ENCODE measurements at regions not wholly inside any gene's neighbourhood (a gene's known extent, or its start where the extent isn't known, plus 50 kb on each side); places are given as distances from the start of the nearest gene placed in this dataset.

DNA sequence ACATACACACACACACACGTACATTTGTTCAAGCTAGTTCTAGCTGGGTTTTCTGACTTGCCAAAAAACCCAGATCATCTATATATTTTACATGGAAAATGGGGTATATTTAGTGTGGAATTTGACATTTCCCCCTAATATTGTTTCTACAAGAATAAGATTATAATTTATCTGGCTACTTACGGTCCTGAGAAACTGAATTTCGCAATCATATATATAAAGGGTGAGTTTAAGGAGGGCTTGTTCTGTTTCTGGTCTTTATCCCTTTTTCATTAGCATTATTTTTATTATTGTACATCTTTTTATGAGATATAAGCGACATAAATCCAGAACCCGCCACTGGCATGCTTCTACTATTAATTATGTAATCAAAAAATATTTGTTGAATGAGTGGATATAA lies 528.9 kb downstream of the TMX3 start:
- Histone ChIP-seq H4K20me1 (ENCODE audit: insufficient read depth, low read length, poor library complexity, severe bottlenecking) (no peaks in the 10 kb centered on the region), H3K36me3 (ENCODE audit: insufficient read depth, low read length) (no peaks in the 10 kb centered on the region), H3K27me3 (ENCODE audit: insufficient read depth, low read length, poor library complexity, severe bottlenecking) (no peaks in the 10 kb centered on the region), H3K4me3 (ENCODE audit: low read length, poor library complexity, severe bottlenecking) (no peak overlapping the region), H2AFZ (ENCODE audit: low read length) (no peak overlapping the region), H3K4me1 (ENCODE audit: insufficient read depth, low read length, poor library complexity, severe bottlenecking) (no peaks in the 10 kb centered on the region), H3F3A (ENCODE audit: low read depth) (no peaks in the 10 kb centered on the region), H3K9me2 (replicated peaks; ENCODE audit: low read depth, low read length) (no peaks in the 10 kb centered on the region), H3K9ac (ENCODE audit: low read depth, low read length, poor library complexity, severe bottlenecking) (no peak overlapping the region), H3K4me2 (ENCODE audit: low read depth, low read length, poor library complexity, severe bottlenecking) (no peak overlapping the region), H3K9me3 (ENCODE audit: insufficient read depth, low read depth, low read length) (no peaks in the 10 kb centered on the region), H3K79me2 (ENCODE audit: insufficient read depth, low read length) (no peaks in the 10 kb centered on the region)
- TF ChIP-seq, protein P1, sequence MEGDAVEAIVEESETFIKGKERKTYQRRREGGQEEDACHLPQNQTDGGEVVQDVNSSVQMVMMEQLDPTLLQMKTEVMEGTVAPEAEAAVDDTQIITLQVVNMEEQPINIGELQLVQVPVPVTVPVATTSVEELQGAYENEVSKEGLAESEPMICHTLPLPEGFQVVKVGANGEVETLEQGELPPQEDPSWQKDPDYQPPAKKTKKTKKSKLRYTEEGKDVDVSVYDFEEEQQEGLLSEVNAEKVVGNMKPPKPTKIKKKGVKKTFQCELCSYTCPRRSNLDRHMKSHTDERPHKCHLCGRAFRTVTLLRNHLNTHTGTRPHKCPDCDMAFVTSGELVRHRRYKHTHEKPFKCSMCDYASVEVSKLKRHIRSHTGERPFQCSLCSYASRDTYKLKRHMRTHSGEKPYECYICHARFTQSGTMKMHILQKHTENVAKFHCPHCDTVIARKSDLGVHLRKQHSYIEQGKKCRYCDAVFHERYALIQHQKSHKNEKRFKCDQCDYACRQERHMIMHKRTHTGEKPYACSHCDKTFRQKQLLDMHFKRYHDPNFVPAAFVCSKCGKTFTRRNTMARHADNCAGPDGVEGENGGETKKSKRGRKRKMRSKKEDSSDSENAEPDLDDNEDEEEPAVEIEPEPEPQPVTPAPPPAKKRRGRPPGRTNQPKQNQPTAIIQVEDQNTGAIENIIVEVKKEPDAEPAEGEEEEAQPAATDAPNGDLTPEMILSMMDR (conservative IDR thresholded peaks at IDR 0.05; ENCODE audit: low read length) = no peak
- no peak for TF ChIP-seq EZH2phosphoT487 (IDR thresholded peaks at IDR 0.05; ENCODE audit: borderline replicate concordance)

- Histone ChIP-seq H4K20me1 (ENCODE audit: insufficient read depth, low read length, poor library complexity, severe bottlenecking) (no peaks in the 10 kb centered on the region), H3K27me3 (ENCODE audit: insufficient read depth, low read length, poor library complexity, severe bottlenecking) (no peaks in the 10 kb centered on the region), H3K4me3 (ENCODE audit: low read length, poor library complexity, severe bottlenecking) (no peak overlapping the region), H3K79me2 (ENCODE audit: insufficient read depth, low read length) (no peaks in the 10 kb centered on the region), H3K9ac (ENCODE audit: low read depth, low read length, poor library complexity, severe bottlenecking) (no peak overlapping the region), H3K9me2 (replicated peaks; ENCODE audit: low read depth, low read length) (no peaks in the 10 kb centered on the region), H2AFZ (ENCODE audit: low read length) (no peak overlapping the region), H3K9me3 (ENCODE audit: insufficient read depth, low read depth, low read length) (no peaks in the 10 kb centered on the region), H3K4me2 (ENCODE audit: low read depth, low read length, poor library complexity, severe bottlenecking) (no peak overlapping the region), H3K4me1 (ENCODE audit: insufficient read depth, low read length, poor library complexity, severe bottlenecking) (no peaks in the 10 kb centered on the region), H3F3A (ENCODE audit: low read depth) (no peaks in the 10 kb centered on the region), H3K36me3 (ENCODE audit: insufficient read depth, low read length) (no peaks in the 10 kb centered on the region)
- TF ChIP-seq, protein P1 (conservative IDR thresholded peaks at IDR 0.05; ENCODE audit: low read length) = no peak
- no peak for TF ChIP-seq EZH2phosphoT487 (IDR thresholded peaks at IDR 0.05; ENCODE audit: borderline replicate concordance)
Measured at GRCh38 chr18:68181956-68182355, 533.0 kb downstream of the TMX3 start.

DNA sequence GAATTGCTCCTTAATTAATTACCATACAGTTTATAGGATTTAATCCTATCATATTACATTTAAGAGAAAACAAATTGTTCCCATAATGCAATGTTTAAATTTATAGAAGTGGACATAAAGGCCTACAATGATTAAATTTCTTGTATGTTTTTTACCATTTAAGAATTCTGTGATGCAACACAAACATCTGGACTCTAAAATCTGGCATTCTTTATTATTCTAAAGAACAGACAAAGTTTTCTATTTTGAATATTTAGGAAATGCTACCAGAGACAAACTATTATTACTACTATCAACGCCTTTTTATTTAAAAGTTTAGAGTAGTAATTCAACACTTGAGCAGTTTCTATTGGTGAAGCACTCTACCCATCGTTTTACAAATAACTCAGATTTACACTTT lies 535.1 kb downstream of the TMX3 start:
- H2AFZ ChIP-seq (ENCODE audit: low read length) = no peak overlapping the region
- no peaks in the 10 kb centered on the region for H3K9me3 ChIP-seq (ENCODE audit: insufficient read depth, low read depth, low read length)
- no peaks in the 10 kb centered on the region for H3K27me3 ChIP-seq (ENCODE audit: insufficient read depth, low read length, poor library complexity, severe bottlenecking)
- H3K4me3 ChIP-seq (ENCODE audit: low read length, poor library complexity, severe bottlenecking) = no peak overlapping the region
- H3K79me2 ChIP-seq (ENCODE audit: insufficient read depth, low read length) = no peaks in the 10 kb centered on the region
- H3K4me1 ChIP-seq (ENCODE audit: insufficient read depth, low read length, poor library complexity, severe bottlenecking) = no peaks in the 10 kb centered on the region
- TF ChIP-seq, protein P1 (conservative IDR thresholded peaks at IDR 0.05; ENCODE audit: low read length) = no peak
- no peak for TF ChIP-seq EZH2phosphoT487 (IDR thresholded peaks at IDR 0.05; ENCODE audit: borderline replicate concordance)
- H3K9me2 ChIP-seq (replicated peaks; ENCODE audit: low read depth, low read length) = no peaks in the 10 kb centered on the region
- H3K36me3 ChIP-seq (ENCODE audit: insufficient read depth, low read length) = no peaks in the 10 kb centered on the region
- no peaks in the 10 kb centered on the region for H3F3A ChIP-seq (ENCODE audit: low read depth)
- H3K4me2 ChIP-seq (ENCODE audit: low read depth, low read length, poor library complexity, severe bottlenecking) = no peak overlapping the region
- H4K20me1 ChIP-seq (ENCODE audit: insufficient read depth, low read length, poor library complexity, severe bottlenecking) = no peaks in the 10 kb centered on the region
- H3K9ac ChIP-seq (ENCODE audit: low read depth, low read length, poor library complexity, severe bottlenecking) = no peak overlapping the region
